MM.1S (cell line): ENCODE measurements at regions not wholly inside any gene's neighbourhood (a gene's known extent, or its start where the extent isn't known, plus 50 kb on each side); places are given as distances from the start of the nearest gene placed in this dataset.

Source experiments
- CTCF ChIP-seq: fragments of 300-600 bp; sonication (generic); IDR thresholded peaks from 2 replicates; pipeline ENCODE4 v1.5.1; 2016; ENCODE audit warnings: antibody characterized with exemption, low read length, mixed read lengths
- EZH2 ChIP-seq: fragments of 300-600 bp; sonication (generic); optimal IDR thresholded peaks from 2 replicates; pipeline ENCODE3; 2017; ENCODE audit warnings: low read depth, mild to moderate bottlenecking, antibody characterized with exemption, low read length, mixed read lengths
- EZH2phosphoT487 ChIP-seq: fragments of 300-600 bp; sonication (generic); IDR thresholded peaks from 2 replicates; pipeline ENCODE4 v1.6.1; 2018; ENCODE audit warnings: antibody characterized with exemption, low read length

DNA sequence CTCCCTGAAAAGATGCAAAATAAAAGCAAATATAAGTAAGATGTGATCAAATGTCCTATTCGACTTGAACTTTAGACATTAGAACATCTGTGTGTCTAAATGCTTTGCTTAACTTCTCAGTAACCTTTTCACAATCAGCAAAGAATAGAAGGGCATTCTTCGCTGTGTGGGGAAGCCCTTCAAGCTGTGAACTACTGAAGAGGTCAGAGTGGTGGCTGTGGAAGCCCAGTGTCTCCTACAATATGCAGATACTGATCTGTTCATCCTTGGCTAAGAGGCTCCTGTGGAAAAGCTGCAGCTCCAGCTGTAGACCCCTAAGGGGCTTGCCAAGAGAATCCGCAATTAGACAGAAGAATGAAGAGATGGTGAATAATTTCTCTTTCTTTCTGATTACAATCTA is 400.3 kb upstream of the SASH1 start:
- TF ChIP-seq CTCF (no peak), EZH2 (no peak), EZH2phosphoT487 (no peak)
